Endothelial cell of umbilical vein (primary cell): ENCODE measurements at regions not wholly inside any gene's neighbourhood (a gene's known extent, or its start where the extent isn't known, plus 50 kb on each side); places are given as distances from the start of the nearest gene placed in this dataset.

Experiments
- BruUV-seq: library from RNA; stranded (reverse); fragments of 400-500 nt; replicated peaks from 2 replicates; lab custom pipeline; 2021; lab: Mats Ljungman, UMichigan
- CTCF ChIA-PET: fragments of 300-600, 350-600 bp; sonication (Branson Sonifier 250); formaldehyde crosslinking; loops from one replicate; lab custom pipeline; 2021; ENCODE audit warnings: antibody characterized with exemption, inconsistent platforms; lab: Charles Lee
- POLR2A ChIA-PET: fragments of 300-600, 350-600 bp; sonication (Branson Sonifier 250); formaldehyde crosslinking; loops from one replicate; lab custom pipeline; 2021; ENCODE audit warnings: antibody characterized with exemption, inconsistent platforms; lab: Charles Lee
- DNase-seq: peaks from one replicate; pipeline ENCODE4 v3.0.0-alpha.2; 2011; ENCODE audit warnings: low read depth, low spot score
- FAIRE-seq: peaks from 2 replicates; lab custom pipeline; 2011; peaks lifted over from hg19 to GRCh38; lab: Jason Lieb, UNC
- H2AFZ ChIP-seq: 2 replicates; pipeline ENCODE4 v1.6.0; 2012; ENCODE audit warnings: low read depth, low read length, control low read depth, inconsistent platforms
- H3K27ac ChIP-seq: 2 replicates; pipeline ENCODE4 v1.5.1; 2011; ENCODE audit warnings: low read depth, mild to moderate bottlenecking, control low read depth, low read length, moderate library complexity; ENCODE audit not compliant: insufficient read depth
- H3K27me3 ChIP-seq, 2 experiments: 2 replicates each; pipeline versions ENCODE4 v1.6.0 to v1.6.1; 2011; ENCODE audit warnings: low read length in 2 of 2, mixed read lengths in 1 of 2; ENCODE audit not compliant: control insufficient read depth in 2 of 2, insufficient read depth in 2 of 2
- H3K36me3 ChIP-seq, 2 experiments: 2 replicates in 1 of 2; 3 replicates in 1 of 2; pipeline ENCODE4 v1.5.1; 2011; ENCODE audit warnings: low read length in 2 of 2, mild to moderate bottlenecking in 1 of 2, moderate library complexity in 1 of 2; ENCODE audit not compliant: control insufficient read depth in 2 of 2, insufficient read depth in 2 of 2; ENCODE audit errors: extremely low read depth in 1 of 2
- H3K4me1 ChIP-seq: 3 replicates; pipeline ENCODE4 v1.5.1; 2011; ENCODE audit warnings: mild to moderate bottlenecking, low read length; ENCODE audit not compliant: control insufficient read depth, insufficient read depth; ENCODE audit errors: extremely low read depth
- H3K4me2 ChIP-seq: 2 replicates; pipeline ENCODE4 v1.6.1; 2011; ENCODE audit warnings: low read length, control low read depth, mixed read lengths; ENCODE audit not compliant: insufficient read depth
- H3K4me3 ChIP-seq, 3 experiments: fragments of 200-600 bp in 1 of 3; sonication (generic), shearing (Covaris generic) in 1 of 3; replicated peaks in 1 of 3; 2 replicates each; pipeline ENCODE4 v1.5.1; 2011 to 2016; ENCODE audit warnings: control low read depth in 3 of 3, low read length in 3 of 3, mild to moderate bottlenecking in 2 of 3, inconsistent platforms in 1 of 3, low read depth in 1 of 3, moderate library complexity in 1 of 3; ENCODE audit not compliant: insufficient read depth in 1 of 3
- H3K79me2 ChIP-seq: 2 replicates; pipeline ENCODE4 v1.6.0; 2012; ENCODE audit warnings: low read length, inconsistent platforms; ENCODE audit not compliant: control insufficient read depth, insufficient read depth
- H3K9ac ChIP-seq: replicated peaks from 2 replicates; pipeline ENCODE3; 2011; ENCODE audit warnings: low read length, control low read depth; ENCODE audit not compliant: insufficient read depth; ENCODE audit errors: extremely low read depth
- H3K9me1 ChIP-seq: replicated peaks from 3 replicates; pipeline ENCODE4 v1.6.0; 2011; ENCODE audit warnings: mild to moderate bottlenecking, low read length; ENCODE audit not compliant: control insufficient read depth, insufficient read depth; ENCODE audit errors: extremely low read depth
- H3K9me3 ChIP-seq: replicated peaks from 2 replicates; pipeline ENCODE4 v1.5.1; 2012; ENCODE audit warnings: low read length, inconsistent platforms; ENCODE audit not compliant: control insufficient read depth, insufficient read depth
- H4K20me1 ChIP-seq: replicated peaks from 2 replicates; pipeline ENCODE3; 2011; ENCODE audit warnings: mild to moderate bottlenecking, low read length; ENCODE audit not compliant: control insufficient read depth, insufficient read depth; ENCODE audit errors: extremely low read depth
- EZH2 ChIP-seq: IDR thresholded peaks from 2 replicates; pipeline ENCODE4 v1.6.1; 2012; ENCODE audit warnings: borderline replicate concordance, low read depth, mild to moderate bottlenecking, moderate library complexity, low read length, inconsistent platforms; ENCODE audit not compliant: severe bottlenecking
- FOS ChIP-seq: IDR thresholded peaks from 2 replicates; pipeline ENCODE4 v1.6.1; 2011; ENCODE audit warnings: mild to moderate bottlenecking, low read length, moderate library complexity, borderline replicate concordance; ENCODE audit not compliant: insufficient read depth
- GATA2 ChIP-seq: IDR thresholded peaks from 2 replicates; pipeline ENCODE4 v1.7.0; 2011; ENCODE audit warnings: low read depth, mild to moderate bottlenecking, moderate library complexity, mixed read lengths, low read length; ENCODE audit not compliant: insufficient read length, insufficient read depth
- JUN ChIP-seq: IDR thresholded peaks from 2 replicates; pipeline ENCODE4 v1.6.1; 2011; ENCODE audit warnings: borderline replicate concordance, low read depth; ENCODE audit not compliant: insufficient read length, insufficient read depth
- MYC ChIP-seq: IDR thresholded peaks from one replicate; pipeline ENCODE4 v1.6.1; 2011; ENCODE audit warnings: mild to moderate bottlenecking, low read depth, low read length
- POLR2A ChIP-seq: IDR thresholded peaks from 2 replicates; pipeline ENCODE4 v1.6.1; 2012; ENCODE audit warnings: low read depth, mild to moderate bottlenecking, control low read depth, low read length
- POLR2AphosphoS5 ChIP-seq: IDR thresholded peaks from 2 replicates; pipeline ENCODE4 v1.6.1; 2012; ENCODE audit warnings: low read depth, mild to moderate bottlenecking, control low read depth, low read length, moderate library complexity; ENCODE audit not compliant: insufficient read depth
- dilution Hi-C: fragments of 300-500 bp; cut with MboI; formaldehyde crosslinking; loops from one replicate; pipeline ENCODE4 v1.15.0; 2019; ENCODE audit warnings: low sequenced_read_pairs; ENCODE audit not compliant: extremely low pct_ligation_motif_present
- intact Hi-C: fragments of 100-400 bp; cut with micrococcal nuclease; formaldehyde crosslinking; loops from one replicate; pipeline ENCODE4 v1.10.0; 2022
- TF ChIP-seq, protein P1 (sequence below), 2 donors: IDR thresholded peaks; 1 replicate in 1 of 2; 2 replicates in 1 of 2; pipeline ENCODE4 v1.5.1; 2011; ENCODE audit warnings: low read length in 2 of 2, mild to moderate bottlenecking in 2 of 2, moderate library complexity in 2 of 2, control low read depth in 1 of 2, inconsistent platforms in 1 of 2, low read depth in 1 of 2; ENCODE audit not compliant: insufficient read depth in 1 of 2; ENCODE audit errors: extremely low read depth in 1 of 2
- TF ChIP-seq, protein P2 (sequence below): IDR thresholded peaks from 2 replicates; pipeline ENCODE4 v1.6.1; 2011; ENCODE audit not compliant: insufficient read depth, insufficient read length

DNA sequence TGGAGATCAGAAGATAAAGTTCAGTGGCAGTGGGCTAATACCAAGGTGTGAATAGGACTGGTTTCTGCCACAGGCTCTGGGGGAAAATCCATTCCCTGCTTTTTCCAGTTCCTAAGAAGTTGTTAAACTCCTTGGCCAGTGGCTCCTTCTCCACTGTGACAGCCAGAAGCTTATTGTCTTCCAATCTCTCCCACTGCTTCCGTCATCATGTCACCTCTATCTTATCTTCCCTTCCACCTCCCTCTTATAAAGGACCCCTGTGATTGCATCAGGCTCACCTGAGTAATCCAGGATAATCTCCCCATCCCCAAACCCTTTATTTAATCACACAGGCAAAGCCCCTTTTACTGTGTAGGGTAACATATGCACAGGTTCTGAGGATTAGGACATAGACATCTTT lies 431.2 kb upstream of the SLC10A2 start:
- no peak overlapping the region for H3K9ac ChIP-seq
- H4K20me1 ChIP-seq: no peaks in the 10 kb centered on the region
- H3K27me3 ChIP-seq: no peaks in the 10 kb centered on the region
- no peak for TF ChIP-seq FOS
- no peak for TF ChIP-seq POLR2A
- no peak for TF ChIP-seq JUN
- TF ChIP-seq GATA2: no peak
- TF ChIP-seq MYC: no peak
- TF ChIP-seq, protein P1, sequence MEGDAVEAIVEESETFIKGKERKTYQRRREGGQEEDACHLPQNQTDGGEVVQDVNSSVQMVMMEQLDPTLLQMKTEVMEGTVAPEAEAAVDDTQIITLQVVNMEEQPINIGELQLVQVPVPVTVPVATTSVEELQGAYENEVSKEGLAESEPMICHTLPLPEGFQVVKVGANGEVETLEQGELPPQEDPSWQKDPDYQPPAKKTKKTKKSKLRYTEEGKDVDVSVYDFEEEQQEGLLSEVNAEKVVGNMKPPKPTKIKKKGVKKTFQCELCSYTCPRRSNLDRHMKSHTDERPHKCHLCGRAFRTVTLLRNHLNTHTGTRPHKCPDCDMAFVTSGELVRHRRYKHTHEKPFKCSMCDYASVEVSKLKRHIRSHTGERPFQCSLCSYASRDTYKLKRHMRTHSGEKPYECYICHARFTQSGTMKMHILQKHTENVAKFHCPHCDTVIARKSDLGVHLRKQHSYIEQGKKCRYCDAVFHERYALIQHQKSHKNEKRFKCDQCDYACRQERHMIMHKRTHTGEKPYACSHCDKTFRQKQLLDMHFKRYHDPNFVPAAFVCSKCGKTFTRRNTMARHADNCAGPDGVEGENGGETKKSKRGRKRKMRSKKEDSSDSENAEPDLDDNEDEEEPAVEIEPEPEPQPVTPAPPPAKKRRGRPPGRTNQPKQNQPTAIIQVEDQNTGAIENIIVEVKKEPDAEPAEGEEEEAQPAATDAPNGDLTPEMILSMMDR (IDR thresholded peaks at IDR 0.05; ENCODE audit: extremely low read depth in 1 of 2, insufficient read depth in 1 of 2, low read depth in 1 of 2, low read length in 2 of 2): no peak
- TF ChIP-seq POLR2AphosphoS5: no peak
- TF ChIP-seq EZH2: no peak
- TF ChIP-seq, protein P2, sequence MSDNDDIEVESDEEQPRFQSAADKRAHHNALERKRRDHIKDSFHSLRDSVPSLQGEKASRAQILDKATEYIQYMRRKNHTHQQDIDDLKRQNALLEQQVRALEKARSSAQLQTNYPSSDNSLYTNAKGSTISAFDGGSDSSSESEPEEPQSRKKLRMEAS: no peak
- H3K4me3 ChIP-seq: no peak overlapping the region
- dilution Hi-C loops: no loop called here
- no peak for FAIRE-seq
- H3K4me2 ChIP-seq: no peak overlapping the region
- no peaks in the 10 kb centered on the region for H3K36me3 ChIP-seq
- peaks cover 2% of the 10 kb centered on the region for H3K9me3 ChIP-seq
- no peak for DNase-seq
- no TSS peak for BruUV-seq
- ChIA-PET CTCF (no interaction called here), POLR2A (no interaction called here)
- H3K27ac ChIP-seq: no peak overlapping the region
- H2AFZ ChIP-seq: no peak overlapping the region
- H3K79me2 ChIP-seq: no peaks in the 10 kb centered on the region
- no peaks in the 10 kb centered on the region for H3K9me1 ChIP-seq
- intact Hi-C loops: no loop called here
- no peaks in the 10 kb centered on the region for H3K4me1 ChIP-seq
